GOT3 (cell line): ENCODE measurements at regions not wholly inside any gene's neighbourhood (a gene's known extent, or its start where the extent isn't known, plus 50 kb on each side); places are given as distances from the start of the nearest gene placed in this dataset.
A peak's percentile ranks its signal among the peaks of the same experiment; 100 is the strongest.

ENCODE experiments used
- DNase-seq: peaks from one replicate; lab custom pipeline; 2025; ENCODE audit warnings: mixed read lengths; lab: John Stamatoyannopoulos, UW

- no peak for DNase-seq
Observed at GRCh38 chr7:148950806-148951205, 66.7 kb upstream of the EZH2 start.

GRCh38 chr7:148944935-148945934 is 61.1 kb upstream of the EZH2 start:
- DNase-seq, result no peak

GRCh38 chr7:148941598-148942275 is 57.6 kb upstream of the EZH2 start:
- peak; percentile 29 for DNase-seq

GRCh38 chr7:148940702-148941597 is 56.9 kb upstream of the EZH2 start:
- peak; percentile 31 for DNase-seq

GRCh38 chr7:148939128-148939755 is 55.2 kb upstream of the EZH2 start:
- no peak for DNase-seq

- no peak for DNase-seq
Observed at GRCh38 chr7:148935451-148935850, 51.4 kb upstream of the EZH2 start.
